Stimulated activated effector memory CD8-positive, alpha-beta T cell treated with anti-CD3 and anti-CD28 coated beads, Interleukin-12 subunit alpha, Interleukin-12 subunit beta, amount 100 ng/mL, for 72 hours (primary cell): ENCODE measurements at regions not wholly inside any gene's neighbourhood (a gene's known extent, or its start where the extent isn't known, plus 50 kb on each side); places are given as distances from the start of the nearest gene placed in this dataset.
A peak's percentile ranks its signal among the peaks of the same experiment; 100 is the strongest.

Experiments
- ATAC-seq: fragments of 150-1000 bp; cut with Tn5 transposase; 2 replicates; pipeline ENCODE4 v1.10.0; 2021
- DNase-seq, 2 donors: peaks; one replicate each; pipeline ENCODE4 v3.0.0; 2021 to 2022; ENCODE audit warnings: low spot score in 2 of 2
- H3K27ac Mint-ChIP-seq: one replicate; pipeline ENCODE4 v1.8.0; 2022; ENCODE audit warnings: mild to moderate bottlenecking, mixed read lengths
- H3K36me3 Mint-ChIP-seq: one replicate; pipeline ENCODE4 v1.8.0; 2022; ENCODE audit warnings: mild to moderate bottlenecking, mixed read lengths
- H3K4me1 Mint-ChIP-seq: one replicate; pipeline ENCODE4 v1.8.0; 2022; ENCODE audit warnings: mixed read lengths
- H3K4me3 Mint-ChIP-seq: one replicate; pipeline ENCODE4 v1.8.0; 2022; ENCODE audit warnings: mild to moderate bottlenecking, mixed read lengths
- H3K9me3 Mint-ChIP-seq: one replicate; pipeline ENCODE4 v1.8.0; 2022; ENCODE audit warnings: mixed read lengths

DNA sequence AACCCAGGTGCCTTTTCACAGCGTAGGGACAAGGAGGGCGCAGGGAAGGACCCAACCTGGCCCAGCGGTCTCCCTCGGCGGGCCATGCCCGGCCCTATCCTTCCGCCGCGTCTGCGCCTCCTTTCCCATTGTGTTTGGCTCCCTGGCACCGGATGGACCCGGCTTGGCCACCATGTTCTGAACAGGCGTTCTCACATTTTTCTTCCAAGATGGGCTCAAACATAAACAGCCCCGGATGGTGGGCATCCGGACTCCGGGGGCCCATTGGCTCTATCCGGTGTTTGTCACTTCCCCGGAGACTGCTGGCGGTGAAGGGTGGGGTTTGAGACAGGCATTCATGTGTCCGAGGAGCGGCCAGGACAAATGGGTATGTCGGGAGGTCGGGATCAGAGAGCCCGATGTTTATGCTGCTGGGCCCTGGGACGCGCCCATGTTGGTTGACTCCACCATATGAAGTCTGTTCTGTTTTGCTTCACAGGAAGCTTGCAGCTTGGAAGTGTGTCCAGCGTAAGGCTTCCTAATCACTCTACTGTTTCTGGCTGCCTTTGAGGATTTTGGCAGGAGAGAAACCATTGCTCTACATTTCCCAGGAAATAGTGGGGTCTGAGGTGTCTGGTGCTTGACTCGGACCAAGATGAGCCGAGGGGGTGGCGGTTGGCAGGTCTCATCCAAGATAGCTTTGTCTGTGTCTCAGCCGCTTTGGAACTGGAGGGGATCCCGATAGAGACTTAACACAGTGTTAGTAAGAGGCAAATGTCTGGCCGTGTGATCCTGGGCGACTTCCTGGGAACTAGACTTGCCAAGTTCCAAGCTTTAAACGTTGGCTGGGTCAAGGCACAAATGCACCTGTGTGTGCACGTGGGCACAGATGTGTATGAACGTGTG lies 188.3 kb downstream of the IRF8 start:
- no peak overlapping the region for H3K27ac Mint-ChIP-seq
- no peaks in the 10 kb centered on the region for H3K4me1 Mint-ChIP-seq
- H3K36me3 Mint-ChIP-seq: no peaks in the 10 kb centered on the region
- no peak overlapping the region for H3K4me3 Mint-ChIP-seq
- ATAC-seq: no peak
- H3K9me3 Mint-ChIP-seq: no peaks in the 10 kb centered on the region
- no peak for DNase-seq

DNA sequence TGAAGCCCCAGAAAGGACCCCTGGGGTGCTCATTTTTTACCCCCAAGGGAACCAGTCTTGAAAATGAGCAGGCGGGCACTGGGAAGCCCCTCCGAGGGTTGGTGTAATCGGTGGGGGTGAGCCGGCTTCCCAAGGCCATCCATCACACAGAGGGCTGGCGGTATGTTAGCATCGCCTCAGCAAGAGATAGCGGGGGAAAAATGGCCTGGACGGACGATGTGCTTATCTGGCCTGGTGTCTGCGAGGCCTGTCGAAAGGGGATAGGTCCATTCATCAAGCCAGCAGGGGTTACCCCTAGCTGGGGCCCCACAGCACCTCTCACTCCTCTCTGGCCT lies 188.9 kb downstream of the IRF8 start:
- H3K9me3 Mint-ChIP-seq: no peaks in the 10 kb centered on the region
- H3K27ac Mint-ChIP-seq: no peak overlapping the region
- DNase-seq (no peak), ATAC-seq (no peak)
- no peak overlapping the region for H3K4me3 Mint-ChIP-seq
- H3K36me3 Mint-ChIP-seq: no peaks in the 10 kb centered on the region
- H3K4me1 Mint-ChIP-seq: no peaks in the 10 kb centered on the region

DNA sequence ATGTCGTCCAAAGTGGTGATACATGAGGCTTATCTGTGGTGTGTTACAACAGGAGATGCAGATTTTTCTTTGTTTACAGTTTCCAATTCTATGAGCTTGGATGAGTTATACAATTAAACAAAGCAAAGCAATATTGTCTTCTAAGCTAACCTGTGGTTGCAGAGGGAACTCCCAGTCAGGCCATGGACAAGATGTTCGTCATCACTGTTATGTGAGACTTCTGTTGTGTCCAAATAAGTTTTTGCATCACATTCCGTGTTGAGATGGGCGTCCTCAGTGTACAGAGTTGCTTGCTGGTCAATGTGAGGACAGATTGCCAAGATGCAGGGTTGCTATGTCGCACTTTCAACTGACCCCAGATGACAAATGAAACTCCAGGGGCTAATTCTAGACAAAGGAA lies 189.3 kb downstream of the IRF8 start:
- Mint-ChIP-seq H3K9me3 (no peaks in the 10 kb centered on the region), H3K4me3 (no peak overlapping the region)

DNA sequence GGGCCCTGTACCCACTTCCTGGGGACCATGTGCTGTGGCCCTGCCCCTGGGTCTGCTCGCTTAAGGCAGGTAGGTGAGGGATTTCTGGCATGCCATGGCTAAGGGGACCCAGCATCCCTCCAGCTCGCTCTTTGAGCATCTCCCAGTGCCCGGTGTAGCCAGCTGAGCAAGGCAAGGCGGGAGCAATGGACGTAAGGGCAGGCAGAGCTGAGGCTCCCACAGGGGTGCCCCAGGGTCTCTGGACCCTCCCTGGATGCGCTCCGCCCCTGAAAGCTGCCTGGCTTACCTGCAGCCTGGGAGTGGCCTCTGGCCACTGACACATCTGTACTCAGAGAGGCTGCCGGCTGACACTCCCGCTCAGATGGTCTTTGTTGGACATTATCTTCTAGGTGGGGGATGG lies 189.9 kb downstream of the IRF8 start:
- Mint-ChIP-seq H3K27ac (no peak overlapping the region), H3K4me1 (no peaks in the 10 kb centered on the region), H3K9me3 (no peaks in the 10 kb centered on the region), H3K4me3 (no peak overlapping the region), H3K36me3 (no peaks in the 10 kb centered on the region)
- ATAC-seq (no peak), DNase-seq (no peak)

More for the DNA sequence above, 189.3 kb downstream of the IRF8 start:
- Mint-ChIP-seq H3K4me1 (no peaks in the 10 kb centered on the region), H3K36me3 (no peaks in the 10 kb centered on the region), H3K27ac (no peak overlapping the region)
- DNase-seq: no peak
- no peak for ATAC-seq

DNA sequence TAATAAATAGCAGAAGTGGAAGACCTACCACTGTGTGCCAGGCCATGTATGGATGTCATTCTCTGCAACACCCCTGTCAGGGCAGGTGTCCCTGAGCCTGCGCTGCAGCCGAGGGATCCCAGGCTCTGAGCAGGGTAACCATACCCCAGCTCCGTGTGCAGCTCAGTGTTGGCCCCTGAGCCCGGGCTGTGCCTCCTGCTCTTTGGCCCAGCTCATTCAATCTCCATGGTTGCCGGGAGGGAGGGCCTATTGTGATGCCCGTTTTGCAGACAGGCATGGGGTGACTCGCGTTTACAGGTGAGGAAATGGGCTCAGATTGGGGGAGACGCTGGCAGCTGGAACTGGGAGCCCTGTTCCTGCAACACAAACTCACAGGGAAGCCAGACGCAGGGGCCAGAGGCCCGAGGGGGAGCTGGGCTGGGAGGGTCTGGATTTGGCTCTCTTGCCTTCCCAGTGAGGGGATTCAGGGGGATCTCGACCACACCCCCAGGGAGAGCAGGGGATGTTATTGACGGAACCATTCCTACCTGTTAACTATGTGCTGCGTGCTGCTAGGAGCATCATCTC lies 190.5 kb downstream of the IRF8 start:
- H3K27ac Mint-ChIP-seq: no peak overlapping the region
- no peak for ATAC-seq

DNA sequence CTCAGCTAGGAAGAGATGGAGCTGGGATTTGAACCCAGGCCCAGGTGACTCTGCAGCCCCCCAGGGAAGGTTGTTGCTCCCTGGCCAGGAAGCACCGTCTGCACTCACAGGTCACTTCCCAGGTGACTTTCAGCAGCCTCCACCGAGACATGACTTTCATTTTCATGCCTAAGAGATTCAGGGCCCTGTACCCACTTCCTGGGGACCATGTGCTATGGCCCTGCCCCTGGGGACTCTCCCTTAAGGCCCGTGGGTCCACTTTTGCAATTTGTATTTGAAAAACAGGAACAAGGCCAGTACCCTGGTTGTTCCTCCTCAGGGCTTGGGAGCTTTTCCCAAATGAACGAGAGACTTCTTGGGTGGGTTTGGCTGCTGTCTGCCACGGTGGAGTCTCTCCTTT lies 191.0 kb downstream of the IRF8 start:
- Mint-ChIP-seq H3K9me3 (no peaks in the 10 kb centered on the region), H3K4me3 (no peak overlapping the region), H3K36me3 (no peaks in the 10 kb centered on the region), H3K27ac (no peak overlapping the region), H3K4me1 (no peaks in the 10 kb centered on the region)
- DNase-seq (no peak), ATAC-seq (no peak)

More for the DNA sequence above, 190.5 kb downstream of the IRF8 start:
- H3K36me3 Mint-ChIP-seq: no peaks in the 10 kb centered on the region
- DNase-seq: no peak
- no peaks in the 10 kb centered on the region for H3K4me1 Mint-ChIP-seq
- H3K4me3 Mint-ChIP-seq: no peak overlapping the region
- no peaks in the 10 kb centered on the region for H3K9me3 Mint-ChIP-seq

DNA sequence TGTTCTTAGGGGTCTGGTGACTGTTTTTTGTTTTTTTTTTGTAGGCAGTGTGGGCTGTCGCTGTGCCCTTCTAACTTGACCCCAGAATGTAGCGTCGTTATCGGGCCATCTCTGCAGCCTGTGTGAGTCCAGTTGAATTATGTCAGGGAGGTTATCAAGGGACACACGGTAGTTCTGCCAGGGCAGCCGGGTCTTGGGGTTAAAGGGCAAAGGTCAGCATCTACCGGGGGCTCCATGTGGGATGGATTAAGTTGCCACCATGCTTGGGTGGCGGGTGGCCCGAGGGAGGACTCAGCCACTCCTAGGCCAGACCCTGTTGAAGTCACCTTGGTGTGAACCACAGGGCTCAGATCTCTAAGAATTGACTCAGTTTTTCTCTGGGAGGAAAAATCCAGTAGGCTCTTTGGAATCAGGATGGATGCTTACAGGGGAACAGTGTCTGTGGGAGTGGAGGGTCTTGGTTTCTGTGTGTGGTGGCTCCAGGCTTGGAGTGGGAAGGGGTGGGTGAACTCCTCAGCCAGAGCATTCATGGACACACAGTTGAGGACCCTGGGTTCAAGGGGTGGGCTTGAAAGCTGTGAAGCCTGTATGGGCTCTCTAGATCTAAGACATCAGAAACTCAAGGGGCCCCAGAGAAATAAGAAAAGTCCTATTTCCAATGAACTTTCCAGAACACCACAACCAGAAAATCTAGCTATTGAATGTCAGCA lies 191.7 kb downstream of the IRF8 start:
- Mint-ChIP-seq H3K36me3 (no peaks in the 10 kb centered on the region), H3K27ac (no peak overlapping the region), H3K9me3 (no peaks in the 10 kb centered on the region), H3K4me1 (no peaks in the 10 kb centered on the region), H3K4me3 (no peak overlapping the region)
- ATAC-seq: no peak
- DNase-seq: no peak

DNA sequence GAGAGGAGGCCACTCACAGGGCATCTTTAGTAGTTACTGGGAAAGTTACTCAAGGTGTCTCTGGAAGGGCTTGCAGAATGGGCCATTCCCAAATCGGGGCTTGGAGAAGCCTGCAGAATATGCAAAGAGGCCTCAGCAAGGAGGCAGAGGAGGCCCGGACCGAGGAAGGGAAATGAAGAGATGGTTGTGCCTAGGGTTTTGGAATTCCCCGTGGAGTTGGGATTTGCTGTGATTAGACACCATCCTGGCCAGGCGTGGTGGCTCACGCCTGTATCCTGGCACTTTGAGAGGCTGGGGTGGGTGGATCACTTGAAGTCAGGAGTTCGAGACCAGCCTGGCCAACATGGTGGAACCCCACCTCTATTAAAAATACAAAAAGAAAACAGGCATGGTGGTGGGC lies 193.0 kb downstream of the IRF8 start:
- no peaks in the 10 kb centered on the region for H3K9me3 Mint-ChIP-seq
- H3K36me3 Mint-ChIP-seq: no peaks in the 10 kb centered on the region
- DNase-seq (no peak), ATAC-seq (no peak)
- H3K4me1 Mint-ChIP-seq: no peaks in the 10 kb centered on the region
- no peak overlapping the region for H3K27ac Mint-ChIP-seq
- H3K4me3 Mint-ChIP-seq: no peak overlapping the region

DNA sequence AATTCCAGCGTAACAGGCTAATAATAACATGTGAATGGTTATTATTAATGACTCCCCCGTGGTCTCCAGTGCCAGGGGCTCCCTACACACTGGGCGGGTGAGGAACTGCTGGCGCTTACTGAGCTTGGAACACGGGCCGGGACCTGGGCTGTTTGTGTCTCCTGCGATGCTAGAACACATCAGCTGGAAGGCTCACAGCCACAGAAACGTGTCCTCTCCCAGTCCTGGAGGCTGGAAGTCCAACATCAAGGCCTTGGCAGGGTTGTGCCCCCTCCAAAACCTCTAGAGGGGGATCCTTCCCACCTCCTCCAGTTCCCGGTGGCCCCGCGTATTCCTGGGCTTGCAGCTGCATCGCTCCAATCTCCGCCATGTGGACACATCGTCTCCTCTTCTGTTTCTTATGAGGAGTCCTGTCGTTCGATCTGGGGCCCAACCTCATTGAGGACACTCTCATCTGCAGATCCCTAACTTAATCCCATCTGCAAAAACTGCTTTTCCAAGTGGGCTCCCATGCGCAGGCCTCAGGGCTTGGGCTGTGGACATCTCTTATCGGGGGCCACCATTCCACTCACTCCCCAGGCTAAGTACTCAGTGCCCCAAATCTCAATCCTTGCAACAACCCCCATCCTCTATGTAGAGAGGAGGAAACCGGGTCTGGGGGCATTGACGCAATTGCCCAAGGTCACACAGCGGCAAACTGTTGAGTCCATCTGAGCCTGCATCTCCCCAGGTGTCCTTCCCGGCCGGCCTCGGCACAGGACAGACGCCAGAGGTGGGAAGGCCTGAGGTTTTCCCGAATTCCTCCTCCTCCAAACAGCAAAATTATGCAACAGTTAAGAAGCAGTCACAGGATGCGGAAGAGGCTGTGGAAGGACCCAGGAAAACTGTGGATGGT lies 193.9 kb downstream of the IRF8 start:
- Mint-ChIP-seq H3K4me3 (no peak overlapping the region), H3K9me3 (no peaks in the 10 kb centered on the region), H3K27ac (no peak overlapping the region), H3K4me1 (no peaks in the 10 kb centered on the region), H3K36me3 (no peaks in the 10 kb centered on the region)
- DNase-seq (no peak), ATAC-seq (no peak)

DNA sequence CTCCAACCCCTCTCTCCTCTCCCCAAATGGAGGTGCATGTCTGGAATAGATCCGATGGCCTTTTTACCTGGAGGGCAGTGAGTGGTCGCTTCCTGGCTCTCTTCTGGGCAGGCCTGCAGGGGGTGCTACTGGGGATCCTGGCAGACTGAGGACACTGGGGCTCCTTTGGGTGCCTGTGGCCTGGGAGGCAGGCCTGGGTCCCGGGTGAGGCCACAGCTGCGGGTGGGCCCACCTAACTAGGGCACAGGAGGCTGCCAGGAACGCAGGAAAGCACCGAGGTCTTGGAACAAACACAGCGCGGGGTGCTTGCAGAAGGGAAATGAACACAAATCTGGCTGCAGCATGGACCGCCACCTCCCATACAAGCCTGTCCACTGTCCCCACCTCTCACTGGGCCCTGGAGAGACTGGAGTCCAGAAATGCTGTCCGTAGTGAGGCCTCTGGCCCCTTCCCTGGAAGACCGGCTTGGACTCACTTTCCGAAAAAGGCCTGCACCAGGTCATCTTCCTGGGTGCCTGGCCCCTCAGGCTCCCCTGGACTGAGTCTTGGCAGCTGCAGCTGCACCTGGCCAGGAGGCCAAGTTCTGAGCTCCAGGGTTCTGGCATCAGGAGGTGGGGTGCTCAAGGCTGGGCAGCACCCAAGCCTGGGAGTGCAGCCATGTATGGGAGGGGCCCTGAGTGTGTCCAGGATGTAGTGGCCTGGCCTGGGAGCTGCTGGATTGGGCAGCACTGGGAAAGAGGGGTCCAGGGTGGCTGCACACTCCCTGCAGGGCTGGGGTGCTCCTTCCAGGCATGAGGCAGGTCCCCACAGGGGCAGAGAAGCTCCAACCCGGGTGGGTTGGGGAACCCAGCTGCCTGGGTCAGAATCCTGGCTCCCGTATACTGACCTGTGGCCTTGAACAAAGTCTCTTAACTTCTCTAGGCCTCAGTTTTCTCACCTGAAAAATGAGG lies 195.1 kb downstream of the IRF8 start:
- Mint-ChIP-seq H3K4me1 (no peaks in the 10 kb centered on the region), H3K9me3 (no peaks in the 10 kb centered on the region), H3K27ac (no peak overlapping the region)

DNA sequence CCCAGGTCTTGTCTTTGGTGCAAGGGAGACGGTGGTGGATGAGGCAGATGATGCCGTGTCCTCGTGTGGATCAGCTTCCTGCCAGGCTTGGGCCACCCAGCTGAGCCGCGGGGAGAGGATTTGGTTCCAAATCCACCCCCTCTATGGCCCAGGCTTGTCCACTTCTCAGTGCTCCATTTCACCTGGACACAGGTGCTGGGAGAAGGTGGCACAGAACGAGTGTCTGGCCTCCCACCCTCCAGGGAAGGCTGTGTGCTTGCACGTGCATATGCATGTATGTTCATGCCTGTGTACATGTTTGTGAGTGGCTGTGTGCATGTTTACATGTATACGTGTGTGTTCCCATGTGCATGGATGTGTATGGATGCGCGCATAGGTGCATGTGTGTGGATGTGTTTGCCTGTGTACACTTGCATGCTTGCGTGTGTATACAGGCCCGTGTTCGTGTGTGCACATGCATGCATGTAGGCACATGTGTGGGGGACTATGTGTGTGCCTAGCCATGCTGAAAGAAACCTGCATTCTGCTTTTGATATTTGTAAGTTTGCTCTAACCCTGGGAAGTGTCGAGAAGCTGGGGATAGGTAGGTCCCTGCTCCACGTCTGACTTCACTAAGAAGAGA lies 196.3 kb downstream of the IRF8 start:
- ATAC-seq: peak; percentile 9
- Mint-ChIP-seq H3K36me3 (no peaks in the 10 kb centered on the region), H3K4me3 (no peak overlapping the region), H3K9me3 (no peaks in the 10 kb centered on the region), H3K27ac (no peak overlapping the region), H3K4me1 (no peaks in the 10 kb centered on the region)
- no peak for DNase-seq

More for the DNA sequence above, 195.1 kb downstream of the IRF8 start:
- Mint-ChIP-seq H3K4me3 (no peak overlapping the region), H3K36me3 (no peaks in the 10 kb centered on the region)
- ATAC-seq: no peak
- no peak for DNase-seq

DNA sequence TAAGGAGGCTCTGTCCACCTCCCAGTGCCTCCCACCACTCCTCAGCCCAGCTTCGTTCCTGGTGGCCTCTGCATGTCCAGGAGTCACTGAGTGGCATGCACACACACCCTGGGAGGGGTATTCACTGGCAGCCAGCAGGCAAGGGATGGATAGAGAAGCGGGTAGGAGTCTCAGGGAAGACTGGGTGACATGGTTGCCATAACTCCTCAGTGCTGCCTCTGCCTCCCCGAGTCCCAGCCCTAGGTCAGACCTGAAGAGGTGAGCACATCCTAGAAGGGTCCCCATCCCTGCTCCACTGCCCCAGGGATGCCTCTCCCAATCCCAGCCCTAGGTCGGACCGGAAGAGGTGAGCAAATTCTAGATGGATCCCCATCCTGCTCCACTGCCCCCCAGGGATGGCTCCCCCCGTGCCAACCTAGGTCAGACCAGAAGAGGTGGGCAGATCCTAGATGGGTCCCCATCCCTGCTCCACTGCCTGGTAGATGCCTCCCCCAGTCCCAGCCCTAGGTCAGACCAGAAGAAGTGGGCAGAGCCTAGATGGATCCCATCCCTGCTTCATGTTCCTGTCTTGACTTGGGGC lies 197.0 kb downstream of the IRF8 start:
- Mint-ChIP-seq H3K4me1 (no peaks in the 10 kb centered on the region), H3K27ac (no peak overlapping the region), H3K4me3 (no peak overlapping the region), H3K36me3 (no peaks in the 10 kb centered on the region), H3K9me3 (no peaks in the 10 kb centered on the region)
- ATAC-seq (peak; percentile 40), DNase-seq (no peak)

DNA sequence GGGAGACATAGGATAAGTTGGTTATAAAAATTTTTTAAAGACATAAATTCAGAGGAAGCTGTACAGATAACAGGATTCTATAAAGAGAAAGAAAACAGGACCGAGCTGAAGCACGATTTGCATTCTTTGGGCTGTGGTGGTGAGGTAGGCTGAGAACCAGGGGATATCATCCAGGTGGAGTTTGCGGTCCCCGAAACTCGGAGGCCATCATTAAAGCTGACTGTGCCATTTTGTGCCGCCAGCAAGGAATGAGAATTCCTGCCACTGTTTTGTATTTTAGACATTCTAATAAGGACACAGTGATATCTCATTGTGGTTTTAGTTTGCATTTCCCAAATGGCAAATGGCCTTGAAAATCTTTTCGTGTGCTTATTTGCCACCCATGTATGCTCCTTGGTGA lies 197.9 kb downstream of the IRF8 start:
- Mint-ChIP-seq H3K4me1 (no peaks in the 10 kb centered on the region), H3K27ac (no peak overlapping the region), H3K36me3 (no peaks in the 10 kb centered on the region), H3K4me3 (no peak overlapping the region), H3K9me3 (no peaks in the 10 kb centered on the region)
- DNase-seq (no peak), ATAC-seq (no peak)

DNA sequence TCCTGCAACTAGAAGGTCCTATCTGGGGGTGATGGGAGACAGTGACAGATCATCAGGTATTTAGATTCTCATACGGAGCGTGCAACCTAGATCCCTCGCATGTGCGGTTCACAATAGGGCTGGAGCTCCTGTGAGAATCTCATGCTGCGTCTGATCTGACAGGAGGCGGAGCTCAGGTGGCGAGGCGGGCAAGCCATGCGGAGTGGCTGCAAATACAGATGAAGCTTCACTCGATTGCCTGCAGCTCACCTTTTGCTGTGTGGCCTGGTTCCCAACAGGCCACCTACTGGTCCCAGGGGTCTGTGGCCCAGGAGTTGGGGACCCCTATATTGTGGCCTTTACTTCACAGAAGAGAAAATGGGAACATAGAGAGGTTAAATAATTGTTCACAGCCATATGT lies 200.4 kb downstream of the IRF8 start:
- ATAC-seq (no peak), DNase-seq (no peak)
- Mint-ChIP-seq H3K4me1 (no peaks in the 10 kb centered on the region), H3K36me3 (no peaks in the 10 kb centered on the region), H3K4me3 (no peak overlapping the region), H3K27ac (no peak overlapping the region), H3K9me3 (no peaks in the 10 kb centered on the region)
